HG03095 (cell line): ENCODE measurements at regions not wholly inside any gene's neighbourhood (a gene's known extent, or its start where the extent isn't known, plus 50 kb on each side); places are given as distances from the start of the nearest gene placed in this dataset.

Experiments used
- ATAC-seq: cut with Tn5 transposase; IDR thresholded peaks from one replicate; pipeline ENCODE4 v1.9.1; 2021; ENCODE audit warnings: moderate library complexity; ENCODE audit not compliant: unreplicated experiment

GRCh38 chr13:21997726-21998125 lies 326.9 kb downstream of the FGF9 start:
- no peak for ATAC-seq

DNA sequence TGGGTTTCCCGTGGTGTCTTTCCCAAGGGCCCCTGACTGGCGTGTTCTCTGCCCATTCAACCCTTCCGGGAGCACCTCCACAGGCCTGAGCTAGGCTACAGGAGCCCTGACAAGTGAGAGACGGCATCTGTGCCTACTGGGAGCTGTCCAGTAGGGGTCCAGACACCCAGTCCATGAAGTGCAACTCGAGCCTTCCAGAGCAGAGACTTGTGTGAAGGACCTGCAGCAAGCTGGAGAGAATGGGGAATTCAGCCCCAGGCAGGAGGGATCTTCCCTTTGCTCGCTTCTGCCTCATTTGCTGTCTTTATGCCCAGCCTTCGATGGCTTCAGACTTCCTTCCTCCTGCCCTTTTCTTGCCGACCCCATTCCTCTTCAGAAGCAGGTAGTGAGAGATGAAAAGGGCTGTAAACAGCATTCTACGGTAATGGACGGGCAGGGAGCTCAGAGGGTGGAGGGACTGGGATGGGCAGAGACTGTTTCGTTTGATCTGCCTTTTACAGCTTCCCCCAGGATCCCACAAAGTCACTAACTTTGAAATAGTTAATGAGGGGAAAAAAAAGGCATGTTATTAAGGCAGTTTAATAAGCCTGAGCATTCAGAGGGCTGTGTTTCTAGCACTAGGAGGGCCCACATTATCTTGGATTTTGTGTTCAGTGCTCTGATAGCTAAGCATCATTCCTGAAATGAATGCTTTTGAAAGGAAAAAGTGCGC lies 327.6 kb downstream of the FGF9 start:
- no peak for ATAC-seq

GRCh38 chr13:21999666-22000065 lies 328.8 kb downstream of the FGF9 start:
- ATAC-seq: no peak

DNA sequence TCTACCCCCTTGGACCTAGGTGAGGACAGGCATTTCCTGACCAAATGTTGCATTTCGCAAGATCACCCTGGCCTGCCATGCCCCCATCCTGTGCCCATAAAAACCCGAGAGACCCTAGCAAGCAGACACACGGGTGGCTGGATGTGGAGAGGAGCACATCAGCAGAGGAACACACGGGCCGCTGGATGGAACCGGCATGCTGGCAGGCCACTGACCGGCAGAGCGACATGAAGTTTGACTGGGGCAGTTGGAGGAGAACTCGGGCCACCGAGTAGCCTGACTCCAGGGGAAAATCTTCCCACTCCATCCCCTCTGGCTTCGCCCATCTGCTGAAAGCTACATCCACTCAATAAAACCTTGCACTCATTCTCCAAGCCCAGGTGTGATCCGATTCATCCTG lies 329.3 kb downstream of the FGF9 start:
- no peak for ATAC-seq

GRCh38 chr13:22001336-22001735 lies 330.5 kb downstream of the FGF9 start:
- no peak for ATAC-seq

- no peak for ATAC-seq
Observed at GRCh38 chr13:22002893-22003292, 332.0 kb downstream of the FGF9 start.

GRCh38 chr13:22009500-22009899 lies 338.6 kb downstream of the FGF9 start:
- ATAC-seq: no peak

DNA sequence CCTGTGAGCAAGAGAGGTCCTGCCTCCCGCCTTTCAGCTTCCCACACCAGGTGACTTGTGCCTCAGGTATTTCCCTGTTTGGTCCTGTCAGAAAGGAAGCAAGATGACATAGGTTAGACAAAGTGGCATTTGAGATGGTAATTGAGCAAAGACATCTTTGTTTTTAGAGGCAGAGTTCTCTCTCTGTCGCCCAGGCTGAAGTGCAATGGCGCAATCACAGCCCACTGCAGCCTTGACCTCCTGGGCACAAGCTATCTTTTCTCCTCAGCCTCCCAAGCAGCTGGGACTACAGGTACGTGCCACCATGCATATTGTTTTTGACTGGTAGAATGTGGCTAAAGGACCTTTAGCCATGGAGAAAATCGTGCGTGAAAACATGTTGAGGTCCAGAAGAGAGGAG lies 339.1 kb downstream of the FGF9 start:
- ATAC-seq: no peak

DNA sequence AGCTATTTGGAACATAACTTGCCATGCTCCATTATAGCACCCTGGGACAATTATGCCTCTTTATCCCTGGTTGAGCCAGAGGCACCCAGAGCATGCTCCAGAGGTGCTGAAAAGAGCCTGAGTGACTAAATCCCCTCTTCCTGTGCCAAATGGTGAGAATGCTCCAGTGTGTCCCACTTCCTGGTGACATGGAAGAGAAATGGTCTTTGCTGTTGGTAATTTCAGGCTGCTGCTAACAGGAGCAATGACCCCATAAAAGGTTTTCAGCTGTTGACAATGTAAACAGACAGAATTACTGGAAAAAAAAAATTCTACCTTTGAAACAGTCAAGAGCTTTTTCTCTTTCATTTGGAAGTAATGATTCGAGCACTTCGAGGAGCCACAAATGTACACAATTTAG lies 341.8 kb downstream of the FGF9 start:
- ATAC-seq: no peak

DNA sequence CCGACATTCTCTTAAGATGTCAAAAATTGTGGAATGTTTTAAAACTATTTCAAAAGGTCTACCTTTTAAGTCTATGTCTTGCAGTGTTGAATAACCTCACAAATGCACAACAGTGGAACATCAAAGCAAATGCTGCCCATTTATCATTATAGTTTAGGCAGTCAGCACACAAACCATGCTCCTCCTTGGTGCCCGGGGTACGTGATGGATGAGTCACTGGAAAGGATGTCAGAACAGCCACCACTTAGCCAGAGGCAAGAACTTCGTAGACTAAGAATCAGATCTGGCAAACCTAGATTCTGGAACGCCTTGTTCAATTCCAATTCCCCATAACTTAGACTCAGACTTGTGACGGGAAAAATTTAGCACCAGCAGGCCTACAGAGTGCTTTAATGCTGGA lies 343.6 kb downstream of the FGF9 start:
- ATAC-seq: no peak

- no peak for ATAC-seq
Observed at GRCh38 chr13:22017226-22017625, 346.4 kb downstream of the FGF9 start.

GRCh38 chr13:22018076-22018835 lies 347.4 kb downstream of the FGF9 start:
- no peak for ATAC-seq

- no peak for ATAC-seq
Observed at GRCh38 chr13:22018836-22019210, 347.9 kb downstream of the FGF9 start.

DNA sequence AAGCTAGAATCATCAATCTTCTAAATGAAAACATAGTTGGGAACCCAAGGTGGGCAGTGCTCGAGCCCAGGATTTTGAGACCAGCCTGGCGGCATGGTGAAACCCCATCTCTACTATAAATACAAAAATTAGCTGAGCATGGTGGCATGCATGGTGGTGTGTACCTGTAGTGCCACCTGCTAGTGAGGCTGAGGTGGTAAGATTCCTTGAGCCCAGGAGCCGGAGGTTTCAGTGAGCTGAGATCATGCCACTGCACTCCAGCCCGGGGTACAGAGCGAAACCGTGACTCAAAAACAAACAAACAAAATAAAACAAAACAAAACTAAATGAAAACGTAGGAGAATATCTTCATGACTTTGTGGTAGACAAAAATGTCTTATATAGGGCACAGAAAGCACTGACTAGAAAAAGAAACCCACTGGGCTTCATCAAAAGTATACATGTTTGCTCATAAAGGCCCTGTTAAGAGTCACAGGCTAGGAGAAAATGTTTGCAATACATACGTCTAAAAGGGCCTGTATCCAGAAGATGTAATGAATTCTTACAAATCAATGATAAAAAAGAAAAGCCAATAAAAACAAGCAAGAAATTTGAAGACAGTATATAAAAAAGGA lies 353.6 kb downstream of the FGF9 start:
- ATAC-seq: no peak

- no peak for ATAC-seq
Observed at GRCh38 chr13:22027566-22027965, 356.7 kb downstream of the FGF9 start.

GRCh38 chr13:22028831-22029230 lies 358.0 kb downstream of the FGF9 start:
- no peak for ATAC-seq

DNA sequence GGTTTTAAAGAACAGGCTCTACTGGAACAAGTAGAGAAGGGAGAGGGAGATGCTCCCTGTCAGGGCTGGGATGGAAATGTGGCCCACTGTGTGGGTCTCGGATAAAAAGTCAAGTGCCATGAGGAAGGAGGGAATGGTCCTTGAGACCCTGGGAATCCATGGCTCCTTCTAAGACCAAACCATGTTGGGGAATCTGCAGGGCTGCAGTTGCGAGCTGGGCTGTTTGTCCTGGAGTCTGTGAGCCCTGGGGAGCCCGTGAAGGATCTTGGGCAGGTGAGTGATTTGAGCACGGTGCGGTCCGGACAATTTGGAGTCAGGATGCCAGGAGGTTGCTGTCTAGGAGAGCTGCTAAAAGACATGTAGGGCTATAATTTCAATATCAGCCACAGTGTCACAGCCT lies 359.4 kb downstream of the FGF9 start:
- no peak for ATAC-seq

GRCh38 chr13:22031702-22032286 lies 360.9 kb downstream of the FGF9 start:
- no peak for ATAC-seq

GRCh38 chr13:22032905-22033304 lies 362.0 kb downstream of the FGF9 start:
- ATAC-seq: no peak

DNA sequence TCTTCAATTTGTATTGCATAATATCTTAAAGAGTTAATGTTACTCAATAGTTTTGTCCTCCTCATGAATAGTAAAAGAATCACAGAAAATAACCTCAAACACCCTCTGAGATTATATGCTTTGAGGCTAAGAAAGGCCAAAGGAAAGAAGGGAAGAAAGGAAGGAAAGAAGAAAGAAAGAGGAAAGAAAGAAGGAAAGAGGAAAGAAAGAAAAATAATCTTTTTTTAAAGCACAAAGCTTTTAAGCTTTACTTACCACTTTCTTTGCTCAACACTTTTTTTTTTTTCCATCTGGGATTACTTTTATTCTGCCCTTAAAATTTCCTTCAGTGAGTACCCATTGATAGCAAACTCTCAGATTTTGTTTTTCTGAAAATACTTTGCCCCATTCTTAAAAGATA lies 369.1 kb downstream of the FGF9 start:
- no peak for ATAC-seq

GRCh38 chr13:22040810-22041364 lies 370.0 kb downstream of the FGF9 start:
- ATAC-seq: no peak

GRCh38 chr13:22041741-22042140 lies 370.9 kb downstream of the FGF9 start:
- no peak for ATAC-seq
